ENCODE measurements at regions not wholly inside any gene's neighbourhood (a gene's known extent, or its start where the extent isn't known, plus 50 kb on each side); places are given as distances from the start of the nearest gene placed in this dataset.
"Not testable (repeated sequence)": the region's sequence is repeated elsewhere in the genome, so short reads cannot be mapped to it uniquely, and the experiment has no call there.

- Histone ChIP-seq H2AFZ (ENCODE audit: low read length) (no peak overlapping the region), H3K4me1 (ENCODE audit: insufficient read depth, low read length, poor library complexity, severe bottlenecking) (no peaks in the 10 kb centered on the region), H3K9me2 (ENCODE audit: insufficient read depth, low read length) (no peaks in the 10 kb centered on the region), H3K4me3 (ENCODE audit: low read depth, low read length, poor library complexity, severe bottlenecking) (no peak overlapping the region), H3K27ac (ENCODE audit: low read depth, low read length, poor library complexity, severe bottlenecking) (no peak overlapping the region), H3K79me2 (ENCODE audit: insufficient read depth, low read depth, low read length) (no peaks in the 10 kb centered on the region), H4K20me1 (ENCODE audit: insufficient read depth, low read length) (no peaks in the 10 kb centered on the region), H3K36me3 (ENCODE audit: insufficient read depth, low read length) (no peaks in the 10 kb centered on the region), H3K4me2 (ENCODE audit: low read length) (no peak overlapping the region), H3K9me3 (ENCODE audit: low read length) (no peaks in the 10 kb centered on the region)
- intact Hi-C loops (cut with micrococcal nuclease; ENCODE audit: unreplicated experiment), result no loop called here
- ChIA-PET POLR2A (no interaction called here), CTCF (ENCODE audit: unreplicated experiment) (no interaction called here)
- TF ChIP-seq EZH2phosphoT487 (IDR thresholded peaks at IDR 0.05; ENCODE audit: borderline replicate concordance, low read depth, low read length) (no peak), CTCF (conservative IDR thresholded peaks at IDR 0.05; ENCODE audit: low read length) (no peak)
- BruUV-seq (replicated peaks), result no TSS peak
- DNase-seq (ENCODE audit: low spot score), result no peak
Observed at GRCh38 chr4:108416831-108417230, 203.5 kb upstream of the RPL34 start.

- DNase-seq (ENCODE audit: low spot score), result no peak
- intact Hi-C loops (cut with micrococcal nuclease; ENCODE audit: unreplicated experiment), result no loop called here
- H2AFZ ChIP-seq (ENCODE audit: low read length), result no peak overlapping the region
- H3K9me3 ChIP-seq (ENCODE audit: low read length), result no peaks in the 10 kb centered on the region
- ChIA-PET CTCF (ENCODE audit: unreplicated experiment) (no interaction called here), POLR2A (no interaction called here)
- no peaks in the 10 kb centered on the region for H3K36me3 ChIP-seq (ENCODE audit: insufficient read depth, low read length)
- no peaks in the 10 kb centered on the region for H3K9me2 ChIP-seq (ENCODE audit: insufficient read depth, low read length)
- H4K20me1 ChIP-seq (ENCODE audit: insufficient read depth, low read length), result no peaks in the 10 kb centered on the region
- TF ChIP-seq CTCF (conservative IDR thresholded peaks at IDR 0.05; ENCODE audit: low read length) (no peak), EZH2phosphoT487 (IDR thresholded peaks at IDR 0.05; ENCODE audit: borderline replicate concordance, low read depth, low read length) (no peak)
- no peak overlapping the region for H3K4me2 ChIP-seq (ENCODE audit: low read length)
- no peak overlapping the region for H3K27ac ChIP-seq (ENCODE audit: low read depth, low read length, poor library complexity, severe bottlenecking)
- no peaks in the 10 kb centered on the region for H3K4me1 ChIP-seq (ENCODE audit: insufficient read depth, low read length, poor library complexity, severe bottlenecking)
- no peaks in the 10 kb centered on the region for H3K79me2 ChIP-seq (ENCODE audit: insufficient read depth, low read depth, low read length)
- no TSS peak for BruUV-seq (replicated peaks)
- H3K4me3 ChIP-seq (ENCODE audit: low read depth, low read length, poor library complexity, severe bottlenecking), result no peak overlapping the region
Observed at GRCh38 chr4:108415389-108415788, 205.0 kb upstream of the RPL34 start.

GRCh38 chr4:108411836-108412235 is 208.5 kb upstream of the RPL34 start:
- Histone ChIP-seq H3K79me2 (ENCODE audit: insufficient read depth, low read depth, low read length) (no peaks in the 10 kb centered on the region), H3K9me2 (ENCODE audit: insufficient read depth, low read length) (no peaks in the 10 kb centered on the region), H2AFZ (ENCODE audit: low read length) (no peak overlapping the region), H3K36me3 (ENCODE audit: insufficient read depth, low read length) (no peaks in the 10 kb centered on the region), H3K27ac (ENCODE audit: low read depth, low read length, poor library complexity, severe bottlenecking) (no peak overlapping the region), H3K4me1 (ENCODE audit: insufficient read depth, low read length, poor library complexity, severe bottlenecking) (no peaks in the 10 kb centered on the region), H4K20me1 (ENCODE audit: insufficient read depth, low read length) (no peaks in the 10 kb centered on the region), H3K9me3 (ENCODE audit: low read length) (no peaks in the 10 kb centered on the region), H3K4me2 (ENCODE audit: low read length) (no peak overlapping the region), H3K4me3 (ENCODE audit: low read depth, low read length, poor library complexity, severe bottlenecking) (no peak overlapping the region)
- DNase-seq (ENCODE audit: low spot score), result no peak
- intact Hi-C loops (cut with micrococcal nuclease; ENCODE audit: unreplicated experiment), result no loop called here
- no TSS peak for BruUV-seq (replicated peaks)
- ChIA-PET POLR2A (interaction anchor here (0.7 kb wide), 2 partner anchors 20 to 115 kb away, joined by 3 read pairs; no protein-coding TSS in a partner anchor), CTCF (ENCODE audit: unreplicated experiment) (no interaction called here)
- TF ChIP-seq EZH2phosphoT487 (IDR thresholded peaks at IDR 0.05; ENCODE audit: borderline replicate concordance, low read depth, low read length) (no peak), CTCF (conservative IDR thresholded peaks at IDR 0.05; ENCODE audit: low read length) (no peak)

GRCh38 chr4:108409691-108410090 is 210.7 kb upstream of the RPL34 start:
- H3K36me3 ChIP-seq (ENCODE audit: insufficient read depth, low read length); DNase-seq (ENCODE audit: low spot score); CTCF ChIA-PET (ENCODE audit: unreplicated experiment); H2AFZ ChIP-seq (ENCODE audit: low read length); intact Hi-C loops (cut with micrococcal nuclease; ENCODE audit: unreplicated experiment); H3K4me3 ChIP-seq (ENCODE audit: low read depth, low read length, poor library complexity, severe bottlenecking); H3K79me2 ChIP-seq (ENCODE audit: insufficient read depth, low read depth, low read length); H3K9me2 ChIP-seq (ENCODE audit: insufficient read depth, low read length); BruUV-seq (replicated peaks); H3K27ac ChIP-seq (ENCODE audit: low read depth, low read length, poor library complexity, severe bottlenecking); POLR2A ChIA-PET; H4K20me1 ChIP-seq (ENCODE audit: insufficient read depth, low read length); H3K9me3 ChIP-seq (ENCODE audit: low read length); H3K4me1 ChIP-seq (ENCODE audit: insufficient read depth, low read length, poor library complexity, severe bottlenecking); H3K4me2 ChIP-seq (ENCODE audit: low read length): not testable (repeated sequence)

Measured in OCI-LY7 (cell line).